OCI-LY1 (cell line): ENCODE measurements at regions not wholly inside any gene's neighbourhood (a gene's known extent, or its start where the extent isn't known, plus 50 kb on each side); places are given as distances from the start of the nearest gene placed in this dataset.

ENCODE experiments used
- H2AFZ ChIP-seq: fragments of 200-600 bp; sonication (generic), shearing (Covaris generic); 2 replicates; pipeline ENCODE4 v1.6.0; 2014; ENCODE audit warnings: antibody characterized with exemption, mild to moderate bottlenecking, low read length
- H3F3A ChIP-seq: fragments of 200-600 bp; sonication (generic), shearing (Covaris generic); 2 replicates; pipeline ENCODE4 v1.6.0; 2014; ENCODE audit warnings: mild to moderate bottlenecking, antibody characterized with exemption, low read length, moderate library complexity; ENCODE audit not compliant: insufficient read depth
- H3K27ac ChIP-seq: fragments of 200-600 bp; sonication (generic); 2 replicates; pipeline ENCODE4 v1.5.1; 2014; ENCODE audit warnings: low read length, mixed run types, mild to moderate bottlenecking, low read depth; ENCODE audit not compliant: poor library complexity, severe bottlenecking
- H3K27me3 ChIP-seq: fragments of 200-600 bp; sonication (generic); 2 replicates; pipeline ENCODE4 v1.6.0; 2014; ENCODE audit warnings: antibody characterized with exemption, mild to moderate bottlenecking, low read length, moderate library complexity; ENCODE audit not compliant: insufficient read depth
- H3K36me3 ChIP-seq: fragments of 200-600 bp; sonication (generic); 2 replicates; pipeline ENCODE4 v1.6.1; 2014; ENCODE audit warnings: mild to moderate bottlenecking, antibody characterized with exemption, low read length, moderate library complexity, mixed read lengths; ENCODE audit not compliant: insufficient read depth
- H3K4me1 ChIP-seq: fragments of 200-600 bp; sonication (generic); 2 replicates; pipeline ENCODE4 v1.5.1; 2014; ENCODE audit warnings: mild to moderate bottlenecking, low read length, moderate library complexity; ENCODE audit not compliant: insufficient read depth, severe bottlenecking
- H3K4me2 ChIP-seq: fragments of 200-600 bp; sonication (generic), shearing (Covaris generic); 2 replicates; pipeline ENCODE4 v1.6.1; 2014; ENCODE audit warnings: low read length
- H3K4me3 ChIP-seq: fragments of 200-600 bp; sonication (generic); 2 replicates; pipeline ENCODE4 v1.5.1; 2014; ENCODE audit warnings: low read length, low read depth, mild to moderate bottlenecking, mixed read lengths; ENCODE audit not compliant: poor library complexity, severe bottlenecking
- H3K79me2 ChIP-seq: fragments of 200-600 bp; shearing (Covaris generic); 2 replicates; pipeline ENCODE4 v1.6.1; 2016; ENCODE audit warnings: mixed run types, low read length, mixed read lengths; ENCODE audit not compliant: insufficient read depth
- H3K9ac ChIP-seq: fragments of 200-600 bp; sonication (generic), shearing (Covaris generic); 2 replicates; pipeline ENCODE4 v1.6.1; 2014; ENCODE audit warnings: mild to moderate bottlenecking, low read length, mixed read lengths
- H3K9me2 ChIP-seq: fragments of 200-600 bp; sonication (generic), shearing (Covaris generic); 2 replicates; pipeline ENCODE4 v1.6.1; 2014; ENCODE audit warnings: low read depth, mild to moderate bottlenecking, low read length, mixed read lengths
- H3K9me3 ChIP-seq: fragments of 200-600 bp; shearing (Covaris generic); 2 replicates; pipeline ENCODE4 v1.6.1; 2014; ENCODE audit warnings: low read length, mixed read lengths
- H4K20me1 ChIP-seq: fragments of 200-600 bp; sonication (generic), shearing (Covaris generic); 2 replicates; pipeline ENCODE4 v1.6.0; 2016; ENCODE audit warnings: mild to moderate bottlenecking, low read length; ENCODE audit not compliant: insufficient read depth
- CTCF ChIP-seq: fragments of 200-600 bp; sonication (generic), shearing (Covaris generic); IDR thresholded peaks from 2 replicates; pipeline ENCODE4 v1.5.1; 2017; ENCODE audit warnings: mild to moderate bottlenecking, antibody characterized with exemption, low read length, moderate library complexity, mixed read lengths
- EZH2 ChIP-seq: fragments of 200-600 bp; sonication (generic), shearing (Covaris generic); IDR thresholded peaks from 2 replicates; pipeline ENCODE4 v1.8.0; 2017; ENCODE audit warnings: borderline replicate concordance, mixed run types, mild to moderate bottlenecking, antibody characterized with exemption, low read length, moderate library complexity, mixed read lengths

- Histone ChIP-seq H3K27me3 (no peaks in the 10 kb centered on the region), H3K4me3 (no peak overlapping the region), H3K4me2 (no peak overlapping the region), H3K4me1 (no peaks in the 10 kb centered on the region), H3K9ac (no peak overlapping the region), H2AFZ (no peak overlapping the region), H3K9me2 (no peaks in the 10 kb centered on the region), H3K9me3 (no peaks in the 10 kb centered on the region), H3K79me2 (no peaks in the 10 kb centered on the region), H3K27ac (no peak overlapping the region), H4K20me1 (no peaks in the 10 kb centered on the region), H3K36me3 (no peaks in the 10 kb centered on the region), H3F3A (no peaks in the 10 kb centered on the region)
- TF ChIP-seq CTCF (no peak), EZH2 (no peak)
Observed at GRCh38 chr5:117880932-117881331, 1107.4 kb downstream of the DTWD2 start.

- H3K27ac ChIP-seq, result no peak overlapping the region
- H3K9me3 ChIP-seq, result no peaks in the 10 kb centered on the region
- H2AFZ ChIP-seq, result no peak overlapping the region
- TF ChIP-seq EZH2, result no peak
- no peak for TF ChIP-seq CTCF
- no peaks in the 10 kb centered on the region for H3F3A ChIP-seq
- no peaks in the 10 kb centered on the region for H3K79me2 ChIP-seq
- H3K4me1 ChIP-seq, result no peaks in the 10 kb centered on the region
- no peaks in the 10 kb centered on the region for H4K20me1 ChIP-seq
- no peak overlapping the region for H3K4me2 ChIP-seq
- no peaks in the 10 kb centered on the region for H3K27me3 ChIP-seq
- H3K9ac ChIP-seq, result no peak overlapping the region
- no peaks in the 10 kb centered on the region for H3K9me2 ChIP-seq
- no peaks in the 10 kb centered on the region for H3K36me3 ChIP-seq
- H3K4me3 ChIP-seq, result no peak overlapping the region
Observed at GRCh38 chr5:117877731-117878130, 1110.6 kb downstream of the DTWD2 start.

GRCh38 chr5:117872798-117873368 is 1115.5 kb downstream of the DTWD2 start:
- H3K27ac ChIP-seq, result no peak overlapping the region
- H3K4me1 ChIP-seq, result no peaks in the 10 kb centered on the region
- no peaks in the 10 kb centered on the region for H3K9me3 ChIP-seq
- H3K4me2 ChIP-seq, result no peak overlapping the region
- H3F3A ChIP-seq, result no peaks in the 10 kb centered on the region
- no peak overlapping the region for H3K9ac ChIP-seq
- H3K4me3 ChIP-seq, result no peak overlapping the region
- H3K9me2 ChIP-seq, result no peaks in the 10 kb centered on the region
- no peaks in the 10 kb centered on the region for H4K20me1 ChIP-seq
- H3K36me3 ChIP-seq, result no peaks in the 10 kb centered on the region
- no peaks in the 10 kb centered on the region for H3K79me2 ChIP-seq
- TF ChIP-seq EZH2 (no peak), CTCF (no peak)
- H2AFZ ChIP-seq, result no peak overlapping the region
- no peaks in the 10 kb centered on the region for H3K27me3 ChIP-seq
